OCI-LY3 (cell line): ENCODE measurements at regions not wholly inside any gene's neighbourhood (a gene's known extent, or its start where the extent isn't known, plus 50 kb on each side); places are given as distances from the start of the nearest gene placed in this dataset.

Experiments used
- CTCF ChIP-seq: fragments of 200-600, 300-600 bp; sonication (generic); IDR thresholded peaks from 2 replicates; pipeline ENCODE4 v1.5.1; 2014; ENCODE audit warnings: antibody characterized with exemption, low read length, low read depth
- EZH2phosphoT487 ChIP-seq: fragments of 200-600 bp; shearing (Covaris generic); IDR thresholded peaks from 2 replicates; pipeline ENCODE4 v1.6.1; 2018; ENCODE audit warnings: antibody characterized with exemption, mixed run types, low read depth

GRCh38 chr4:104412344-104412743 lies 82.3 kb downstream of the CXXC4 start:
- TF ChIP-seq CTCF (no peak), EZH2phosphoT487 (no peak)
